Neural cell (in vitro differentiated cells): ENCODE measurements at regions not wholly inside any gene's neighbourhood (a gene's known extent, or its start where the extent isn't known, plus 50 kb on each side); places are given as distances from the start of the nearest gene placed in this dataset.

ENCODE experiments used
- H2AFZ ChIP-seq: fragments of 200-600, 300-800 bp; sonication (generic), shearing (Covaris generic); 2 replicates; pipeline ENCODE4 v1.6.0; 2014; ENCODE audit warnings: low read depth, mild to moderate bottlenecking, antibody characterized with exemption, low read length, moderate library complexity
- H3F3A ChIP-seq: fragments of 200-600 bp; shearing (Covaris generic); 2 replicates; pipeline ENCODE4 v1.6.1; 2016; ENCODE audit warnings: mild to moderate bottlenecking, moderate library complexity, mixed read lengths, antibody characterized with exemption, low read length; ENCODE audit not compliant: insufficient read depth, poor library complexity, severe bottlenecking
- H3K27ac ChIP-seq: fragments of 200-600, 300-800 bp; sonication (generic), shearing (Covaris generic); 2 replicates; pipeline ENCODE4 v1.5.1; 2014; ENCODE audit warnings: mild to moderate bottlenecking, low read length, moderate library complexity
- H3K27me3 ChIP-seq: fragments of 300-800, 200-600 bp; sonication (generic), shearing (Covaris generic); 2 replicates; pipeline ENCODE4 v1.6.0; 2014; ENCODE audit warnings: mild to moderate bottlenecking, low read depth, low read length, moderate library complexity; ENCODE audit not compliant: insufficient read depth
- H3K36me3 ChIP-seq: fragments of 300-800, 200-600 bp; sonication (generic), shearing (Covaris generic); 2 replicates; pipeline ENCODE4 v1.5.1; 2014; ENCODE audit warnings: mild to moderate bottlenecking, antibody characterized with exemption, low read length, moderate library complexity; ENCODE audit not compliant: insufficient read depth
- H3K4me2 ChIP-seq: fragments of 300-800, 200-600 bp; sonication (generic), shearing (Covaris generic); 2 replicates; pipeline ENCODE4 v1.6.0; 2014; ENCODE audit warnings: mild to moderate bottlenecking, low read length
- H3K4me3 ChIP-seq: fragments of 300-800, 200-600 bp; sonication (generic), shearing (Covaris generic); 2 replicates; pipeline ENCODE4 v1.5.1; 2014; ENCODE audit warnings: mild to moderate bottlenecking, low read length, moderate library complexity
- H3K79me2 ChIP-seq: fragments of 200-600 bp; shearing (Covaris generic); replicated peaks from 2 replicates; pipeline ENCODE4 v1.6.0; 2014; ENCODE audit warnings: mild to moderate bottlenecking, low read length, moderate library complexity; ENCODE audit not compliant: insufficient read depth
- H3K9ac ChIP-seq: fragments of 300-800, 200-600 bp; sonication (generic), shearing (Covaris generic); 2 replicates; pipeline ENCODE4 v1.6.1; 2016; ENCODE audit warnings: mild to moderate bottlenecking, low read length, mixed read lengths
- H3K9me2 ChIP-seq: fragments of 200-600 bp; shearing (Covaris generic); 2 replicates; pipeline ENCODE4 v1.6.1; 2016; ENCODE audit warnings: mild to moderate bottlenecking, low read length, mixed read lengths; ENCODE audit not compliant: insufficient read depth
- H3K9me3 ChIP-seq: fragments of 200-600, 300-800 bp; sonication (generic), shearing (Covaris generic); 2 replicates; pipeline ENCODE4 v1.6.1; 2016; ENCODE audit warnings: mild to moderate bottlenecking, mixed run types, low read length, moderate library complexity, mixed read lengths
- H4K20me1 ChIP-seq: fragments of 200-600 bp; shearing (Covaris generic); 2 replicates; pipeline ENCODE4 v1.6.1; 2016; ENCODE audit warnings: mild to moderate bottlenecking, mixed run types; ENCODE audit not compliant: insufficient read depth
- CTCF ChIP-seq: fragments of 450-650 bp; IDR thresholded peaks from 2 replicates; pipeline ENCODE4 v1.5.1; 2014; ENCODE audit warnings: antibody characterized with exemption, mild to moderate bottlenecking, moderate library complexity; ENCODE audit not compliant: poor library complexity, severe bottlenecking
- EP300 ChIP-seq: fragments of 450-650 bp; conservative IDR thresholded peaks from 2 replicates; pipeline ENCODE4 v1.6.1; 2014; ENCODE audit warnings: antibody characterized with exemption, mild to moderate bottlenecking, moderate library complexity; ENCODE audit not compliant: poor library complexity, severe bottlenecking
- EZH2 ChIP-seq: fragments of 200-600, 300-800 bp; shearing (Covaris generic), sonication (generic); IDR thresholded peaks from 2 replicates; pipeline ENCODE4 v1.6.1; 2014; ENCODE audit warnings: antibody characterized with exemption, low read length, borderline replicate concordance, mild to moderate bottlenecking; ENCODE audit not compliant: insufficient read depth, poor library complexity, severe bottlenecking
- MXI1 ChIP-seq: fragments of 450-650 bp; conservative IDR thresholded peaks from 2 replicates; pipeline ENCODE4 v1.6.1; 2014; ENCODE audit warnings: antibody characterized with exemption, mild to moderate bottlenecking; ENCODE audit not compliant: poor library complexity, severe bottlenecking
- POLR2AphosphoS5 ChIP-seq: IDR thresholded peaks from 2 replicates; pipeline ENCODE4 v1.6.1; 2012
- RAD21 ChIP-seq: fragments of 450-650 bp; conservative IDR thresholded peaks from 2 replicates; pipeline ENCODE4 v1.6.1; 2014; ENCODE audit warnings: antibody characterized with exemption, mild to moderate bottlenecking, moderate library complexity
- REST ChIP-seq: IDR thresholded peaks from 2 replicates; pipeline ENCODE4 v1.6.1; 2012; ENCODE audit warnings: borderline replicate concordance
- SMC3 ChIP-seq: fragments of 450-650 bp; conservative IDR thresholded peaks from 2 replicates; pipeline ENCODE4 v1.6.1; 2014; ENCODE audit warnings: antibody characterized with exemption, mild to moderate bottlenecking, moderate library complexity; ENCODE audit not compliant: poor library complexity
- TAF1 ChIP-seq: IDR thresholded peaks from 2 replicates; pipeline ENCODE4 v1.6.1; 2012; ENCODE audit warnings: low read depth

- Histone ChIP-seq H3K27me3 (no peaks in the 10 kb centered on the region), H3K9me2 (no peaks in the 10 kb centered on the region), H3K27ac (no peak overlapping the region), H3F3A (no peaks in the 10 kb centered on the region), H3K79me2 (no peaks in the 10 kb centered on the region), H2AFZ (no peak overlapping the region), H3K9me3 (no peaks in the 10 kb centered on the region), H3K4me2 (no peak overlapping the region), H3K4me3 (no peak overlapping the region), H3K36me3 (no peaks in the 10 kb centered on the region), H3K9ac (no peak overlapping the region), H4K20me1 (no peaks in the 10 kb centered on the region)
- TF ChIP-seq TAF1 (no peak), CTCF (no peak), EZH2 (no peak), SMC3 (no peak), REST (no peak), RAD21 (no peak), POLR2AphosphoS5 (no peak), MXI1 (no peak), EP300 (no peak)
These were observed 139.8 kb upstream of the ST6GALNAC5 start for GRCh38 chr1:76727520-76727919.

- no peaks in the 10 kb centered on the region for H3K27me3 ChIP-seq
- no peaks in the 10 kb centered on the region for H3K9me2 ChIP-seq
- no peak overlapping the region for H3K4me2 ChIP-seq
- no peaks in the 10 kb centered on the region for H3K9me3 ChIP-seq
- H3K27ac ChIP-seq = no peak overlapping the region
- H4K20me1 ChIP-seq = no peaks in the 10 kb centered on the region
- H3K4me3 ChIP-seq = no peak overlapping the region
- H3K9ac ChIP-seq = no peak overlapping the region
- H3F3A ChIP-seq = no peaks in the 10 kb centered on the region
- no peak overlapping the region for H2AFZ ChIP-seq
- no peaks in the 10 kb centered on the region for H3K36me3 ChIP-seq
- H3K79me2 ChIP-seq = no peaks in the 10 kb centered on the region
- no peak for TF ChIP-seq POLR2AphosphoS5
- no peak for TF ChIP-seq EZH2
- no peak for TF ChIP-seq EP300
- TF ChIP-seq RAD21 = no peak
- no peak for TF ChIP-seq CTCF
- TF ChIP-seq MXI1 = no peak
- no peak for TF ChIP-seq TAF1
- TF ChIP-seq REST = no peak
- no peak for TF ChIP-seq SMC3
These were observed 138.1 kb upstream of the ST6GALNAC5 start for GRCh38 chr1:76729142-76729541.
